WTC11 (cell line): ENCODE measurements at regions not wholly inside any gene's neighbourhood (a gene's known extent, or its start where the extent isn't known, plus 50 kb on each side); places are given as distances from the start of the nearest gene placed in this dataset.

Experiments used
- ATAC-seq: fragments of 200-7000 bp; cut with Tn5 transposase; 2 replicates; pipeline ENCODE4 v1.10.0; 2021; ENCODE audit warnings: mild to moderate bottlenecking, moderate library complexity
- CTCF ChIA-PET: fragments of 300-600 bp; sonication (Branson Sonifier 250); formaldehyde crosslinking; loops from one replicate; lab custom pipeline; 2021; ENCODE audit warnings: antibody characterized with exemption; lab: Charles Lee
- POLR2A ChIA-PET: fragments of 350-600 bp; sonication (Branson Sonifier 250); formaldehyde crosslinking; loops from one replicate; lab custom pipeline; 2021; ENCODE audit warnings: antibody characterized with exemption; lab: Charles Lee
- DNase-seq: peaks from one replicate; pipeline ENCODE4 v3.0.0; 2021; ENCODE audit warnings: low spot score
- H3K27ac Mint-ChIP-seq: 2 replicates; pipeline ENCODE4 v1.8.0; 2021; ENCODE audit warnings: mixed read lengths
- H3K27me3 Mint-ChIP-seq: 2 replicates; pipeline ENCODE4 v1.8.0; 2021; ENCODE audit warnings: low read depth, mild to moderate bottlenecking, moderate library complexity, mixed read lengths
- H3K36me3 Mint-ChIP-seq: 2 replicates; pipeline ENCODE4 v1.8.0; 2021; ENCODE audit warnings: mixed read lengths
- H3K4me1 Mint-ChIP-seq: 2 replicates; pipeline ENCODE4 v1.8.0; 2022; ENCODE audit warnings: mixed read lengths
- H3K4me3 Mint-ChIP-seq: 2 replicates; pipeline ENCODE4 v1.8.0; 2021; ENCODE audit warnings: mild to moderate bottlenecking, moderate library complexity, mixed read lengths
- H3K9me3 Mint-ChIP-seq: 2 replicates; pipeline ENCODE4 v1.8.0; 2021; ENCODE audit warnings: mixed read lengths
- ELF4 ChIP-seq: sonication (generic); formaldehyde crosslinking; IDR thresholded peaks from 2 replicates; pipeline ENCODE4 v1.8.1; 2022; ENCODE audit warnings: low read depth, mild to moderate bottlenecking, moderate library complexity, missing genetic modification reagents
- FOXJ3 ChIP-seq: sonication (generic); formaldehyde crosslinking; IDR thresholded peaks from 2 replicates; pipeline ENCODE4 v1.9.0; 2021; ENCODE audit warnings: missing genetic modification reagents, mild to moderate bottlenecking, borderline replicate concordance
- GRHL2 ChIP-seq: fragments of 250-450 bp; sonication (Bioruptor Pico); IDR thresholded peaks from 2 replicates; pipeline ENCODE4 v1.8.0; 2022; ENCODE audit warnings: mild to moderate bottlenecking, moderate library complexity; ENCODE audit not compliant: insufficient replicate concordance, severe bottlenecking
- GTF2I ChIP-seq: fragments of 250-450 bp; sonication (Bioruptor Pico); conservative IDR thresholded peaks from 2 replicates; pipeline ENCODE4 v1.4.0; 2021; ENCODE audit warnings: mild to moderate bottlenecking
- JUN ChIP-seq: sonication (generic); formaldehyde crosslinking; IDR thresholded peaks from 2 replicates; pipeline ENCODE4 v1.8.0; 2023; ENCODE audit warnings: mild to moderate bottlenecking, missing genetic modification reagents
- KAT7 ChIP-seq: sonication (generic); formaldehyde crosslinking; IDR thresholded peaks from 2 replicates; pipeline ENCODE4 v1.8.1; 2023; ENCODE audit warnings: missing genetic modification reagents, mild to moderate bottlenecking, borderline replicate concordance
- MXD4 ChIP-seq: fragments of 250-450 bp; sonication (Bioruptor Pico); IDR thresholded peaks from 2 replicates; pipeline ENCODE4 v1.8.0; 2021; ENCODE audit warnings: mild to moderate bottlenecking, moderate library complexity, borderline replicate concordance
- MYBL2 ChIP-seq: sonication (generic); formaldehyde crosslinking; IDR thresholded peaks from 2 replicates; pipeline ENCODE4 v1.8.1; 2023; ENCODE audit warnings: mild to moderate bottlenecking, moderate library complexity, missing genetic modification reagents
- NFATC4 ChIP-seq: fragments of 250-450 bp; sonication (Bioruptor Pico); IDR thresholded peaks from 2 replicates; pipeline ENCODE4 v1.9.0; 2021; ENCODE audit warnings: mild to moderate bottlenecking
- NFYB ChIP-seq: sonication (generic); formaldehyde crosslinking; conservative IDR thresholded peaks from 2 replicates; pipeline ENCODE4 v1.8.0; 2022; ENCODE audit warnings: low read depth, missing genetic modification reagents
- NR1H2 ChIP-seq: sonication (generic); formaldehyde crosslinking; IDR thresholded peaks from 2 replicates; pipeline ENCODE4 v1.9.0; 2021; ENCODE audit warnings: mild to moderate bottlenecking, moderate library complexity, missing genetic modification reagents
- NR2C2 ChIP-seq: sonication (generic); formaldehyde crosslinking; IDR thresholded peaks from 2 replicates; pipeline ENCODE4 v1.8.0; 2022; ENCODE audit warnings: mild to moderate bottlenecking, missing genetic modification reagents
- NR3C1 ChIP-seq: sonication (generic); formaldehyde crosslinking; conservative IDR thresholded peaks from 2 replicates; pipeline ENCODE4 v1.8.1; 2023; ENCODE audit warnings: low read depth, mild to moderate bottlenecking, missing genetic modification reagents
- PREB ChIP-seq: sonication (generic); formaldehyde crosslinking; IDR thresholded peaks from 2 replicates; pipeline ENCODE4 v1.8.1; 2022; ENCODE audit warnings: mild to moderate bottlenecking, missing genetic modification reagents, moderate library complexity, borderline replicate concordance
- TCF7 ChIP-seq: sonication (generic); formaldehyde crosslinking; IDR thresholded peaks from 2 replicates; pipeline ENCODE4 v1.8.0; 2022; ENCODE audit warnings: mild to moderate bottlenecking, low read depth, missing genetic modification reagents, moderate library complexity
- TEAD4 ChIP-seq: sonication (generic); formaldehyde crosslinking; IDR thresholded peaks from 2 replicates; pipeline ENCODE4 v1.8.0; 2022; ENCODE audit warnings: mild to moderate bottlenecking, missing genetic modification reagents
- ZNF121 ChIP-seq: sonication (generic); formaldehyde crosslinking; IDR thresholded peaks from 2 replicates; pipeline ENCODE4 v1.8.0; 2023; ENCODE audit warnings: missing genetic modification reagents
- ZNF263 ChIP-seq: sonication (generic); formaldehyde crosslinking; IDR thresholded peaks from 2 replicates; pipeline ENCODE4 v1.8.1; 2022; ENCODE audit warnings: low read depth, mild to moderate bottlenecking, moderate library complexity, missing genetic modification reagents
- ZNF416 ChIP-seq: fragments of 250-450 bp; sonication (Bioruptor Pico); IDR thresholded peaks from 2 replicates; pipeline ENCODE4 v1.9.0; 2021; ENCODE audit warnings: mild to moderate bottlenecking, inconsistent platforms
- ZNF423 ChIP-seq: fragments of 250-450 bp; sonication (Bioruptor Pico); IDR thresholded peaks from 2 replicates; pipeline ENCODE4 v2.1.2; 2022; ENCODE audit warnings: mild to moderate bottlenecking, moderate library complexity
- TF ChIP-seq, protein P1 (sequence below): fragments of 250-450 bp; sonication (Bioruptor Pico); IDR thresholded peaks from 2 replicates; pipeline ENCODE4 v1.9.0; 2021; ENCODE audit warnings: mild to moderate bottlenecking
- TF ChIP-seq, protein P2 (sequence below): fragments of 250-450 bp; sonication (Bioruptor Pico); IDR thresholded peaks from 2 replicates; pipeline ENCODE4 v1.9.0; 2021; ENCODE audit warnings: moderate library complexity, mild to moderate bottlenecking, inconsistent platforms, borderline replicate concordance
- TF ChIP-seq, protein P3 (sequence below): sonication (generic); formaldehyde crosslinking; IDR thresholded peaks from 2 replicates; pipeline ENCODE4 v1.8.0; 2023; ENCODE audit warnings: missing genetic modification reagents
- TF ChIP-seq, protein P4 (sequence below): sonication (generic); formaldehyde crosslinking; IDR thresholded peaks from 2 replicates; pipeline ENCODE4 v1.8.0; 2023; ENCODE audit warnings: mild to moderate bottlenecking, missing genetic modification reagents
- TF ChIP-seq, protein P5 (sequence below): sonication (generic); formaldehyde crosslinking; IDR thresholded peaks from 2 replicates; pipeline ENCODE4 v1.8.1; 2022; ENCODE audit warnings: low read depth, missing genetic modification reagents, borderline replicate concordance
- TF ChIP-seq, protein P6 (sequence below): sonication (generic); formaldehyde crosslinking; IDR thresholded peaks from 2 replicates; pipeline ENCODE4 v1.8.0; 2022; ENCODE audit warnings: missing genetic modification reagents

- POLR2A ChIA-PET: no interaction called here
These were observed 144.7 kb downstream of the COPS8 start for GRCh38 chr2:237230355-237230754.

GRCh38 chr2:237231593-237231992 is 145.9 kb downstream of the COPS8 start:
- ATAC-seq (no peak), DNase-seq (no peak)
- no peaks in the 10 kb centered on the region for H3K36me3 Mint-ChIP-seq
- no peaks in the 10 kb centered on the region for H3K4me1 Mint-ChIP-seq
- no peaks in the 10 kb centered on the region; the same call in 1 of the 2 replicates for H3K27me3 Mint-ChIP-seq
- peaks cover 22% of the 10 kb centered on the region for H3K9me3 Mint-ChIP-seq
- H3K4me3 Mint-ChIP-seq: no peak overlapping the region
- H3K27ac Mint-ChIP-seq: no peak overlapping the region
- ChIA-PET POLR2A (no interaction called here), CTCF (no interaction called here)
- TF ChIP-seq PREB (CRISPR knock-in tag): no peak
- TF ChIP-seq ZNF121: no peak
- TF ChIP-seq JUN: no peak
- no peak for TF ChIP-seq GRHL2 (CRISPR knock-in tag)
- TF ChIP-seq, protein P1, sequence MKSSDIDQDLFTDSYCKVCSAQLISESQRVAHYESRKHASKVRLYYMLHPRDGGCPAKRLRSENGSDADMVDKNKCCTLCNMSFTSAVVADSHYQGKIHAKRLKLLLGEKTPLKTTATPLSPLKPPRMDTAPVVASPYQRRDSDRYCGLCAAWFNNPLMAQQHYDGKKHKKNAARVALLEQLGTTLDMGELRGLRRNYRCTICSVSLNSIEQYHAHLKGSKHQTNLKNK (CRISPR knock-in tag): no peak
- TF ChIP-seq ZNF423 (CRISPR knock-in tag): no peak
- no peak for TF ChIP-seq KAT7 (CRISPR knock-in tag)
- TF ChIP-seq, protein P2, sequence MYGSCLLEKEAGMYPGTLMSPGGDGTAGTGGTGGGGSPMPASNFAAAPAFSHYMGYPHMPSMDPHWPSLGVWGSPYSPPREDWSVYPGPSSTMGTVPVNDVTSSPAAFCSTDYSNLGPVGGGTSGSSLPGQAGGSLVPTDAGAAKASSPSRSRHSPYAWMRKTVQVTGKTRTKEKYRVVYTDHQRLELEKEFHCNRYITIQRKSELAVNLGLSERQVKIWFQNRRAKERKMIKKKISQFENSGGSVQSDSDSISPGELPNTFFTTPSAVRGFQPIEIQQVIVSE (CRISPR knock-in tag): no peak
- TF ChIP-seq, protein P3, sequence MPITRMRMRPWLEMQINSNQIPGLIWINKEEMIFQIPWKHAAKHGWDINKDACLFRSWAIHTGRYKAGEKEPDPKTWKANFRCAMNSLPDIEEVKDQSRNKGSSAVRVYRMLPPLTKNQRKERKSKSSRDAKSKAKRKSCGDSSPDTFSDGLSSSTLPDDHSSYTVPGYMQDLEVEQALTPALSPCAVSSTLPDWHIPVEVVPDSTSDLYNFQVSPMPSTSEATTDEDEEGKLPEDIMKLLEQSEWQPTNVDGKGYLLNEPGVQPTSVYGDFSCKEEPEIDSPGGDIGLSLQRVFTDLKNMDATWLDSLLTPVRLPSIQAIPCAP (CRISPR knock-in tag): no peak

More at GRCh38 chr2:237230355-237230754, 144.7 kb downstream of the COPS8 start:
- Mint-ChIP-seq H3K4me3 (no peak overlapping the region), H3K36me3 (no peaks in the 10 kb centered on the region), H3K27ac (no peak overlapping the region), H3K27me3 (no peaks in the 10 kb centered on the region; the same call in 1 of the 2 replicates), H3K4me1 (no peaks in the 10 kb centered on the region), H3K9me3 (peaks cover 22% of the 10 kb centered on the region)
- ATAC-seq (no peak), DNase-seq (no peak)
- TF ChIP-seq MXD4 (no peak), ELF4 (CRISPR knock-in tag) (no peak), TEAD4 (CRISPR knock-in tag) (no peak), MYBL2 (CRISPR knock-in tag) (no peak), TCF7 (CRISPR knock-in tag) (no peak), NFATC4 (CRISPR knock-in tag) (no peak), GRHL2 (CRISPR knock-in tag) (no peak), NR1H2 (CRISPR knock-in tag) (no peak), ZNF263 (CRISPR knock-in tag) (no peak), NR3C1 (CRISPR knock-in tag) (no peak), NR2C2 (CRISPR knock-in tag) (no peak), NFYB (CRISPR knock-in tag) (no peak), ZNF416 (CRISPR knock-in tag) (no peak), GTF2I (CRISPR knock-in tag) (no peak), FOXJ3 (CRISPR knock-in tag) (no peak)
- TF ChIP-seq, protein P3 (CRISPR knock-in tag): no peak
- TF ChIP-seq, protein P1 (CRISPR knock-in tag): no peak
- TF ChIP-seq, protein P4, sequence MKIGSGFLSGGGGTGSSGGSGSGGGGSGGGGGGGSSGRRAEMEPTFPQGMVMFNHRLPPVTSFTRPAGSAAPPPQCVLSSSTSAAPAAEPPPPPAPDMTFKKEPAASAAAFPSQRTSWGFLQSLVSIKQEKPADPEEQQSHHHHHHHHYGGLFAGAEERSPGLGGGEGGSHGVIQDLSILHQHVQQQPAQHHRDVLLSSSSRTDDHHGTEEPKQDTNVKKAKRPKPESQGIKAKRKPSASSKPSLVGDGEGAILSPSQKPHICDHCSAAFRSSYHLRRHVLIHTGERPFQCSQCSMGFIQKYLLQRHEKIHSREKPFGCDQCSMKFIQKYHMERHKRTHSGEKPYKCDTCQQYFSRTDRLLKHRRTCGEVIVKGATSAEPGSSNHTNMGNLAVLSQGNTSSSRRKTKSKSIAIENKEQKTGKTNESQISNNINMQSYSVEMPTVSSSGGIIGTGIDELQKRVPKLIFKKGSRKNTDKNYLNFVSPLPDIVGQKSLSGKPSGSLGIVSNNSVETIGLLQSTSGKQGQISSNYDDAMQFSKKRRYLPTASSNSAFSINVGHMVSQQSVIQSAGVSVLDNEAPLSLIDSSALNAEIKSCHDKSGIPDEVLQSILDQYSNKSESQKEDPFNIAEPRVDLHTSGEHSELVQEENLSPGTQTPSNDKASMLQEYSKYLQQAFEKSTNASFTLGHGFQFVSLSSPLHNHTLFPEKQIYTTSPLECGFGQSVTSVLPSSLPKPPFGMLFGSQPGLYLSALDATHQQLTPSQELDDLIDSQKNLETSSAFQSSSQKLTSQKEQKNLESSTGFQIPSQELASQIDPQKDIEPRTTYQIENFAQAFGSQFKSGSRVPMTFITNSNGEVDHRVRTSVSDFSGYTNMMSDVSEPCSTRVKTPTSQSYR (CRISPR knock-in tag): no peak
- TF ChIP-seq, protein P5, sequence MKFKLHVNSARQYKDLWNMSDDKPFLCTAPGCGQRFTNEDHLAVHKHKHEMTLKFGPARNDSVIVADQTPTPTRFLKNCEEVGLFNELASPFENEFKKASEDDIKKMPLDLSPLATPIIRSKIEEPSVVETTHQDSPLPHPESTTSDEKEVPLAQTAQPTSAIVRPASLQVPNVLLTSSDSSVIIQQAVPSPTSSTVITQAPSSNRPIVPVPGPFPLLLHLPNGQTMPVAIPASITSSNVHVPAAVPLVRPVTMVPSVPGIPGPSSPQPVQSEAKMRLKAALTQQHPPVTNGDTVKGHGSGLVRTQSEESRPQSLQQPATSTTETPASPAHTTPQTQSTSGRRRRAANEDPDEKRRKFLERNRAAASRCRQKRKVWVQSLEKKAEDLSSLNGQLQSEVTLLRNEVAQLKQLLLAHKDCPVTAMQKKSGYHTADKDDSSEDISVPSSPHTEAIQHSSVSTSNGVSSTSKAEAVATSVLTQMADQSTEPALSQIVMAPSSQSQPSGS (CRISPR knock-in tag): no peak
- TF ChIP-seq, protein P6, sequence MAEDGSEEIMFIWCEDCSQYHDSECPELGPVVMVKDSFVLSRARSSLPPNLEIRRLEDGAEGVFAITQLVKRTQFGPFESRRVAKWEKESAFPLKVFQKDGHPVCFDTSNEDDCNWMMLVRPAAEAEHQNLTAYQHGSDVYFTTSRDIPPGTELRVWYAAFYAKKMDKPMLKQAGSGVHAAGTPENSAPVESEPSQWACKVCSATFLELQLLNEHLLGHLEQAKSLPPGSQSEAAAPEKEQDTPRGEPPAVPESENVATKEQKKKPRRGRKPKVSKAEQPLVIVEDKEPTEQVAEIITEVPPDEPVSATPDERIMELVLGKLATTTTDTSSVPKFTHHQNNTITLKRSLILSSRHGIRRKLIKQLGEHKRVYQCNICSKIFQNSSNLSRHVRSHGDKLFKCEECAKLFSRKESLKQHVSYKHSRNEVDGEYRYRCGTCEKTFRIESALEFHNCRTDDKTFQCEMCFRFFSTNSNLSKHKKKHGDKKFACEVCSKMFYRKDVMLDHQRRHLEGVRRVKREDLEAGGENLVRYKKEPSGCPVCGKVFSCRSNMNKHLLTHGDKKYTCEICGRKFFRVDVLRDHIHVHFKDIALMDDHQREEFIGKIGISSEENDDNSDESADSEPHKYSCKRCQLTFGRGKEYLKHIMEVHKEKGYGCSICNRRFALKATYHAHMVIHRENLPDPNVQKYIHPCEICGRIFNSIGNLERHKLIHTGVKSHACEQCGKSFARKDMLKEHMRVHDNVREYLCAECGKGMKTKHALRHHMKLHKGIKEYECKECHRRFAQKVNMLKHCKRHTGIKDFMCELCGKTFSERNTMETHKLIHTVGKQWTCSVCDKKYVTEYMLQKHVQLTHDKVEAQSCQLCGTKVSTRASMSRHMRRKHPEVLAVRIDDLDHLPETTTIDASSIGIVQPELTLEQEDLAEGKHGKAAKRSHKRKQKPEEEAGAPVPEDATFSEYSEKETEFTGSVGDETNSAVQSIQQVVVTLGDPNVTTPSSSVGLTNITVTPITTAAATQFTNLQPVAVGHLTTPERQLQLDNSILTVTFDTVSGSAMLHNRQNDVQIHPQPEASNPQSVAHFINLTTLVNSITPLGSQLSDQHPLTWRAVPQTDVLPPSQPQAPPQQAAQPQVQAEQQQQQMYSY (CRISPR knock-in tag): no peak
- CTCF ChIA-PET: no interaction called here
